Thoracic aorta (tissue), 2 donors: ENCODE measurements at regions not wholly inside any gene's neighbourhood (a gene's known extent, or its start where the extent isn't known, plus 50 kb on each side); places are given as distances from the start of the nearest gene placed in this dataset.

Source experiments
- ATAC-seq: fragments of 150-250 bp; one replicate; pipeline ENCODE4 v1.8.0; 2017; ENCODE audit warnings: low read depth; ENCODE audit not compliant: insufficient number of reproducible peaks, low FRiP score
- DNase-seq: peaks from one replicate; pipeline ENCODE4 v3.0.0-alpha.2; 2020; ENCODE audit warnings: low spot score
- H3K27ac ChIP-seq, 2 donors: fragments of 200-600 bp; sonication (generic); 1 replicate in 1 of 2; 2 replicates in 1 of 2; pipeline ENCODE4 v1.5.1; 2016; ENCODE audit warnings: mild to moderate bottlenecking in 2 of 2, moderate library complexity in 2 of 2
- H3K27me3 ChIP-seq: fragments of 200-600 bp; sonication (generic); replicated peaks from 2 replicates; pipeline ENCODE4 v1.6.0; 2016; ENCODE audit warnings: mild to moderate bottlenecking; ENCODE audit not compliant: insufficient read depth
- H3K36me3 ChIP-seq: fragments of 200-600 bp; sonication (generic); one replicate; pipeline ENCODE4 v1.5.1; 2016
- H3K4me1 ChIP-seq, 2 donors: fragments of 200-600 bp; sonication (generic); 1 replicate in 1 of 2; 2 replicates in 1 of 2; pipeline versions ENCODE4 v1.5.1 to v1.6.0; 2016; ENCODE audit warnings: low read depth in 2 of 2, mild to moderate bottlenecking in 1 of 2; ENCODE audit not compliant: control insufficient read depth in 1 of 2
- H3K4me3 ChIP-seq: fragments of 200-600 bp; sonication (generic); 2 replicates; pipeline ENCODE4 v1.5.1; 2016; ENCODE audit warnings: mild to moderate bottlenecking
- H3K9me3 ChIP-seq: fragments of 200-600 bp; sonication (generic); 2 replicates; pipeline ENCODE4 v1.5.1; 2016
- TF ChIP-seq, protein P1 (sequence below): fragments of 200-600 bp; sonication (generic); IDR thresholded peaks from one replicate; pipeline ENCODE4 v1.5.1; 2019; ENCODE audit warnings: antibody characterized with exemption

DNA sequence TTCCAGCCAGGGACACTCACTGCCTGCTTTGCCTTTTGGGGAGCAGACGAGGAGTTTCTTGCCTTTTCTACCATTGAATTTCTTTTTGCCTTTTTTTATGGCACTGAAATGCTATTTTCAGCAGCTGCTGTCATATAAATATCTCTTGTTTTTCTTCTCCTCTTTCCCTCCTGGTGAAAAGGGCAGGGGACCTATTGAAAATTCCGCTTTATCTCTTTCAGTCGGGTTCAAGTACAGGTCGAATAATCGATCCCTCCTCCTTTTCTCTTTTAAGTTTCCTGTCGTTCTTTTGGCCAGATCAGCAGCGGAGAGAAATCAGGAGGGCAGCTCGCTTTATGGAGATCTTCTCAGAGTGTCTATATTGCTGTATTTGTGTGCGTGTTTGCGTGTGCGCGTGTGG lies 67.4 kb upstream of the CASZ1 start:
- DNase-seq (no peak), ATAC-seq (no peak)

GRCh38 chr1:10864776-10865175 lies 68.3 kb upstream of the CASZ1 start:
- no peaks in the 10 kb centered on the region for H3K9me3 ChIP-seq
- no peak overlapping the region for H3K4me3 ChIP-seq
- no peaks in the 10 kb centered on the region for H3K27me3 ChIP-seq
- H3K27ac ChIP-seq, result no peak overlapping the region
- H3K36me3 ChIP-seq, result no peaks in the 10 kb centered on the region
- TF ChIP-seq, protein P1, sequence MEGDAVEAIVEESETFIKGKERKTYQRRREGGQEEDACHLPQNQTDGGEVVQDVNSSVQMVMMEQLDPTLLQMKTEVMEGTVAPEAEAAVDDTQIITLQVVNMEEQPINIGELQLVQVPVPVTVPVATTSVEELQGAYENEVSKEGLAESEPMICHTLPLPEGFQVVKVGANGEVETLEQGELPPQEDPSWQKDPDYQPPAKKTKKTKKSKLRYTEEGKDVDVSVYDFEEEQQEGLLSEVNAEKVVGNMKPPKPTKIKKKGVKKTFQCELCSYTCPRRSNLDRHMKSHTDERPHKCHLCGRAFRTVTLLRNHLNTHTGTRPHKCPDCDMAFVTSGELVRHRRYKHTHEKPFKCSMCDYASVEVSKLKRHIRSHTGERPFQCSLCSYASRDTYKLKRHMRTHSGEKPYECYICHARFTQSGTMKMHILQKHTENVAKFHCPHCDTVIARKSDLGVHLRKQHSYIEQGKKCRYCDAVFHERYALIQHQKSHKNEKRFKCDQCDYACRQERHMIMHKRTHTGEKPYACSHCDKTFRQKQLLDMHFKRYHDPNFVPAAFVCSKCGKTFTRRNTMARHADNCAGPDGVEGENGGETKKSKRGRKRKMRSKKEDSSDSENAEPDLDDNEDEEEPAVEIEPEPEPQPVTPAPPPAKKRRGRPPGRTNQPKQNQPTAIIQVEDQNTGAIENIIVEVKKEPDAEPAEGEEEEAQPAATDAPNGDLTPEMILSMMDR, result no peak
- ATAC-seq (no peak), DNase-seq (no peak)
- peaks cover 9 to 22% of the 10 kb centered on the region in 2 donors for H3K4me1 ChIP-seq

More for the DNA sequence above, 67.4 kb upstream of the CASZ1 start:
- Histone ChIP-seq H3K4me3 (no peak overlapping the region), H3K9me3 (no peaks in the 10 kb centered on the region), H3K36me3 (no peaks in the 10 kb centered on the region), H3K27ac (no peak overlapping the region), H3K27me3 (no peaks in the 10 kb centered on the region), H3K4me1 (peaks cover 9 to 22% of the 10 kb centered on the region in 2 donors)
- TF ChIP-seq, protein P1, result no peak

DNA sequence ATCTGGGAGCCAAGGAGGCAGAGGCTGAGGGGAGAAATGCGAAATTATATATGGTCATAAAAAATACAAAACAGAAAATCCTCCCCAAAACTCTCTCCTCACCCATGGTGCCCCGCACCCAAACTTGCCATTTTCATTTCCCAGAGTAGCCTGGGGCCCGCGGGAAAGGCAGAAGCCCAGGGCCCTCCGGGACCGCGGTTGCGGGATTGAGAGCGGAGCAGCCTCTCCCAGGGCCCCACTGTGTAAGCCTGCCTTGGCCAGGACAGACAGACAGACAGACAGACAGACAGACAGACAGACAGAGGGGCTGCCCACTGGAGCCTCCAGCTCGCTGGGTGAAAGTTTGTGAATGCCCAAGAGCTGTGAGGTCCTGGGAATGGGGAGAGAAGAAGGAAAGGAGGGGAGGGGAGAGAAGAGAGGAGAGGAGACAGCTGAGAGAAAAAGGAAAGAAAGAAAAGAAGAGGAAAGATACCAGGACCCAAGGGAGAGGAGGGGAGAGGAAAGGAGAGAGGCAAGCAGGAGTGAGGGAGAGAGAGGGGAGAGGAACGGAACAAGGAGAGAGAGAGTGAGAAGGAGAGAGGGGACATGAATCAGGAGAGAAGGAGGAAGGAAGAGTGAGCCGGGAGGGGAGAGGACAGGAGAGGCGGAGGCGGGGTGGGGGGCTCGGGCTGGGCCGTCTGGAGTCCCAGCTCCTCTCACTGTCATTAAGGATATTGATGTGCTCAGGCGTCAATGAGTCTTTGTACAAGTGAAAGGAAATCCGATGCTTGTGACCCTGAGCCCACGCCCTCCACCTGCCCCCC lies 69.3 kb upstream of the CASZ1 start:
- DNase-seq, result no peak
- peaks cover 9 to 22% of the 10 kb centered on the region in 2 donors for H3K4me1 ChIP-seq

DNA sequence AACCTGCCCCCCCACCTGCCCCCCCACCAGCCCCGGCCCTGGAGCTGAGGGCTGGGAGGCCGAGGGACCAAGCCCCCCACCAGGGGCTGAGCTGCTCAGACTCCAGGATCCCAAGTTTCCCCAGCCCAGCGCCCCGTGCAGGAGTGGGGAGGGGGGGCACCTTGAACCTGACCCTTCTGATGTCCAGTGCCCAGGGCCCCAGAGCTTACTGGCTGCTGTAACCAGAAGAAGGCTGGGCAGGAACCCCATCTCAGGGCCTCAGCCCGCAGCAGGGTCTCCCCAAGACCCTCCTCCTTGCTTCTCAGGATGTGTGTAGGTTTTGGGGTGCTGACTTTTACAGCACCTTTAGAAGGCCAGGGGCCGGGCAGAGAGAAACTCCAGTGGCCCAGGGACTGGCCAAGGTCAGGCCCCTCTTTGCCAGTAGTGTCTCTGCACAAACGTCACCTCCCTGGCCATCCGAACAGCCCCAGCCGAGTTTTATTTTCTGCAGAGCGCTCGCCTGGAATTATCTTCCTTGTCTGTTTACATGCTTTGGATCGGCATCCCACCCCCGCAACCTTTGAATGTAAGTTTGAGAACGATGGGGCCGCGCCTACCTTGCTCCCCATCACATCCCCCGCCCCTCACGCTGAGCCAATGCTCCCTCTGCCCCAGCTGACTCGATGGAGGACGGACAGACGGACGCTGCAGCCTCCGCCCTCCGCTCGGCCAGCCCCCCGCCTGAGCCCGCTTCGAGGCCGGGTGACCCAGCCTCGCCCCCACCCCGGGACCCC lies 70.1 kb upstream of the CASZ1 start:
- no peaks in the 10 kb centered on the region for H3K27me3 ChIP-seq
- no peaks in the 10 kb centered on the region for H3K9me3 ChIP-seq
- H3K27ac ChIP-seq, result no peak overlapping the region
- ATAC-seq (no peak), DNase-seq (no peak)
- H3K4me3 ChIP-seq, result peak overlapping the region; percentile 66
- no peaks in the 10 kb centered on the region for H3K36me3 ChIP-seq
- peaks cover 9 to 22% of the 10 kb centered on the region in 2 donors for H3K4me1 ChIP-seq
- TF ChIP-seq, protein P1, result no peak

More for the DNA sequence above, 69.3 kb upstream of the CASZ1 start:
- no peak overlapping the region for H3K4me3 ChIP-seq
- no peaks in the 10 kb centered on the region for H3K36me3 ChIP-seq
- TF ChIP-seq, protein P1, result no peak
- no peaks in the 10 kb centered on the region for H3K9me3 ChIP-seq
- ATAC-seq, result no peak
- H3K27me3 ChIP-seq, result no peaks in the 10 kb centered on the region
- no peak overlapping the region for H3K27ac ChIP-seq

GRCh38 chr1:10867138-10867721 lies 70.8 kb upstream of the CASZ1 start:
- TF ChIP-seq, protein P1, result peak; percentile 77
- ATAC-seq (peak; percentile 64), DNase-seq (no peak)
- Histone ChIP-seq H3K9me3 (no peaks in the 10 kb centered on the region), H3K4me1 (peaks cover 9 to 21% of the 10 kb centered on the region in 2 donors), H3K27me3 (no peaks in the 10 kb centered on the region), H3K27ac (no peak overlapping the region), H3K4me3 (peak overlapping the region; percentile 66), H3K36me3 (no peaks in the 10 kb centered on the region)
